ENCODE measurements at regions not wholly inside any gene's neighbourhood (a gene's known extent, or its start where the extent isn't known, plus 50 kb on each side); places are given as distances from the start of the nearest gene placed in this dataset.
A peak's percentile ranks its signal among the peaks of the same experiment; 100 is the strongest.

GRCh38 chr15:47460795-47461573 lies 256.3 kb upstream of the SEMA6D start:
- peak; percentile 23 for DNase-seq (ENCODE audit: low read depth)

DNA sequence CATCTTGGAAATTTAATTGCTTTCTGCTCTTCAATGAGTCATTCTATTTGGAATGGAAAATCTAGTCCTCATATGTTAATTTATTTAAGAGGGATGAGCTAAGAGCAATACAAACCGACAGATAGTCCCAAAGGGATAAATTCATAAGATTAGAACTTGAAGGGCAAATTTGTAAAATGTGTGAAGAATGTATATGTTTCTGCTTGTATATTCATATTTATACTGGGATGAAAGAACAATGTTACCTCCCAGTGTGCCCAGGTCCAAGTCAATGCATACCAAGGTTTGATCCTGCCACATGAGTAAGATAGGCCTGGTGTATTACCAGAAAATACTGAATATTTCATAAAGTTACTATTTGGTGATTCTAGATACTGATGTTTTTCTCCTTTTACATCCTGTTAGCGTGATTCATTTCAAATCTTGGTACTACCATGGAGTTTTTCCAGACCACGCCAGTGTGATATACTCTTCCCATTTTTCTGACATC lies 255.6 kb upstream of the SEMA6D start:
- DNase-seq (ENCODE audit: low read depth), result no peak

- DNase-seq (ENCODE audit: low read depth), result peak; percentile 18
Measured at GRCh38 chr15:47466357-47466756, 250.9 kb upstream of the SEMA6D start.

DNA sequence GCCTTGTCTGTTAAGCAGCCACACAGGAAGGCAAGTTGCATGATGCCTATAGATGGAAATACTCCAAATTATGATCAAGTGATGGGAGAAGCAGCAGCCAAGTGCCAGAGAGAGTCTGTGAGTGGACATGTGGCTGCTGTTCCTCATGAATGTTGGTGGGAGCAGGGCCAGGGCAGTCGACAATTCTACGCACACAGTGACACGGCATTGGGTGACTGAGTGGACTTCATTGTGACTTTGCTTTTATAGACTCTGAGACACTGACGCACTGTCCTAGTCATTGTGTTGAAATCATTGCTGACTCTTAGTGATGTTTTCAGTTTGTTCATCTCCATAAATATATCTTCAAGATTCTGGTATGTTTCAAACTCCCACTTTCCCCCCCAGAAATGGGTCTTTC lies 246.3 kb upstream of the SEMA6D start:
- DNase-seq (ENCODE audit: low read depth), result no peak

DNA sequence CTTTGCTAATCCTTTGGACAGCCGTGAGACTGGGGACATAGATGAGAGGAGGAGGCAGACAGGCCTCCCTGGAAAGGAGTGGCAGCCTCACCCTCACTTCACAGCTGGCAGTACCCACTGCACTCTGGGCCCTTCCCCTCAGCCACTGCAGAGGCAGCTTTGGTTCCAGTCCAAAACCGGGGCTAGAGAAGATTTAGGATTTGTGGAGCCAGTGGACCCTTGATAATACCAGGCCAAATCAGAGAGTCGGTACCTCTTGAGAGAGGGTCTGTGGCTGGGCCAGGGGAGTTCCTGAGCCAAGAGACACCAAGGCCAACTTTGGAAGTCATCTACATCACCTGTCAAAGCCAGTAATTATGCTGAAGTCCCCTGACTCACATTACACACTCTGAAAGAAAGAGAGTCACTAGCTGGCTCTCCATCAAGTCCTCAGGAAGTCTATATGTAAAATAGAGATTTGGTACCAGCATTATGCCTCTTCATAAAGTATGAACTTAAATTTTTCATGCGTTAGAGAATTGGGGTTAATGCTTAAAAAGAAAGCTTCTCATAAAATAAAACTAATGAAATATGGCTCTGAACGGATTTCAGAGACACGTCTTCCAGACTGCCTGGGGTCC lies 244.1 kb upstream of the SEMA6D start:
- DNase-seq (ENCODE audit: low read depth), result no peak

GRCh38 chr15:47473832-47474231 lies 243.5 kb upstream of the SEMA6D start:
- DNase-seq (ENCODE audit: low read depth), result no peak

DNA sequence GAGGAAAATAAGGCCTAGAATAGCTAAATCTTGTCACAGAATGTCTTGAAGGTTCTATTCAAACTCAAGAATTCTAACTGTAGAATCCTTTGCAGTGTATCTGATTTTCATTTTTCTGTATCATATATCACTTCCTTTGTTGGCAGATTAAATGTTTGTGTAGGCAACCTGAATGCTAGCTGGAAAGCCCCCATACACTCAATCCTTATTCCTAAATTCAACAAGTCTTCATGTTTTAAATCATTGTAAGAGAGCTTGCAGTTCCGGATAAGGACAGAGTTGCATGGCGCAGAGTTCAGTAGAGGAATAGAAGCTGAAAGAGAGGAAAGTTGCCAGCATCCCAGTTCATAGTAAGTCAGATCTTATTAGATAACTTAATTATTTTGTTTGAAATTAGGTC lies 242.0 kb upstream of the SEMA6D start:
- DNase-seq (ENCODE audit: low read depth), result no peak

DNA sequence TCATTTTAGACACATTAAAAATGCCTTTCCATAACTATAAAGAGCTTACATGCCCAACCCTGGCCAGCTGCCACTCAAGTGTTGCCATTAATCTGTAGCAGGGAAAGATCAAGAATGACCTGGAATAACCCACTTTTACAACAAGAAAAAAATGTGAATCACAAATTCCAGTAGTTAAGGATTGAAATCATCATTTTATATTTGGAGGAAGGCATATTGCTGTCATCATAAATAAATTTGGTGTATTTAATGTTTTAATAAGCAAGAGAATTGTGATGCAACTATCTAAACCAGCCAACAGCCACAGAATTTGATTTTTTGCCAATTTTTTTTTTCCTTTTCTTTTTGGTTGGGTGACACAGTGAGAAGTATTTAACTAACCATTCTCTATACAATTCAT lies 240.0 kb upstream of the SEMA6D start:
- DNase-seq (ENCODE audit: low read depth), result no peak

DNA sequence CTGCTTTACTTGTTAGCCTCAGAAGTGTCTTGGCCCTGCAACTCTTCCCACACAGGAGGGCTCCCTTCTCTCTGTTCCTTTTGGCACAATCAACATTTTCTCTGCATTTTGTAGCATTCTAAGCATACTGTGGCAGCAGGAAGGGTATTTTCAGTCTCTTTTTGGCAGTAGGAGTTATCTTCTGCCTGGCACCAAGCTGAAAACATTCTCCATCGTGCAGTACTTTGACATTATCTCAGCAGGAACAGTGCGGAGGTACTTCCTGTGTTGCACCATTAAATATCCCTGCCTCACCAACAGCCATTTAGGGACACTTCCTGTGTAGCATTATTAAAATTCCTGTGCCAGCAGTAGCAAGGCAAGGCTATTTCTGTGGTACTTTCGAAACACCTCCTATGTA lies 233.2 kb upstream of the SEMA6D start:
- no peak for DNase-seq (ENCODE audit: low read depth)

DNA sequence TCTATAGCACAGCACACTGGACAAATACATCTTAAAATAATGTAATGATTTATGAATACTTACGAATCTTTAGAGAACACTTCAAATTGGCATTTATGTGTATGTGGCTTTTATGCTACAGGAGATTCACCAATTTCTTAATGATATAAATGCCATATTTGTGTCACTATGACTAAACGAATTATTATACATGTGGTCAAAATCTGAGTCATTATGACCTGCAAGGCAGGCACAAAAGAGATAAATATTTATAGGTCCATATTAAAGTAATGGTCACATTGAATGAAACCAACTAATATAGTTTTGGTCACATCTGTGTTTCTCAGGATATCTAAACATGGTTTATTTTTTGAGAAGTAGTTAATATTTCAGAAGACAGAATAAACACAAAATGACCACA lies 232.3 kb upstream of the SEMA6D start:
- DNase-seq (ENCODE audit: low read depth), result no peak

GRCh38 chr15:47485419-47485818 lies 231.9 kb upstream of the SEMA6D start:
- DNase-seq (ENCODE audit: low read depth), result no peak

DNA sequence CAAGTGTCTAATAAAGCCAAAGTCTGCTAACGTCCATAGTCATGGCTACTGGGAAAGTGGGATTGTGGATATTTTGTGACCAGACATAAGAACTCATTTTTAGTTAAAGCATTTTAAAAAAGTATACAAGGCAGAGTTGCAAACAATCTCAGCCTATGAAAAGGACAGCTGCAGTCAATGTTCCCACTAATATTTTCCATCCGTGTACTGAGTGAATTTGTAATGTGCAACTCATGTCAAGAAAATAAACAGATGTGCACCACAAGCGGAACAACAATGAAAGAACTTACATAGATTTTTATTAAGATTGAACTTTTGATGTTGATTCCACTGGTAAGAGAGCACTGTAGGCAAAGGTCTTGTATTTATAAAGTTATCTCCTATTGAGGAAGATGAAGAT lies 231.3 kb upstream of the SEMA6D start:
- no peak for DNase-seq (ENCODE audit: low read depth)

DNA sequence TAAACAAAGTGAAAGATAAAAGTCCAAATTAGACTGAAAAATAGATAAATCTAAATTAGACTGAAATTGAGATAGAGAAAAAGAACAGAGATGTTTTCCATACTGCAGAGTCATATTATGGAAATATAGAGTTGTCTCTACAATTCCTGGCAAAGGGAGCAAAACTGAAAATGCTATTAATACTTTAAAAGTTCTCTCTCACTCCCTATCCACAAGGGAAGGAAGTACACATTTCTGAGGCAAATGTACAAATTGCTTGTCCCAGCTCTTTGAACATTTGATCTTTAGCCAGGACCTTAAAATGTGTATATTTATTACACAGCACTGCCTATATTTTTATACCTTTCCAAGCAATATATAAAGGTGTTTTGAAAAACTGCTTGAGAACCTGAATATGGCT lies 225.1 kb upstream of the SEMA6D start:
- DNase-seq (ENCODE audit: low read depth), result no peak

DNA sequence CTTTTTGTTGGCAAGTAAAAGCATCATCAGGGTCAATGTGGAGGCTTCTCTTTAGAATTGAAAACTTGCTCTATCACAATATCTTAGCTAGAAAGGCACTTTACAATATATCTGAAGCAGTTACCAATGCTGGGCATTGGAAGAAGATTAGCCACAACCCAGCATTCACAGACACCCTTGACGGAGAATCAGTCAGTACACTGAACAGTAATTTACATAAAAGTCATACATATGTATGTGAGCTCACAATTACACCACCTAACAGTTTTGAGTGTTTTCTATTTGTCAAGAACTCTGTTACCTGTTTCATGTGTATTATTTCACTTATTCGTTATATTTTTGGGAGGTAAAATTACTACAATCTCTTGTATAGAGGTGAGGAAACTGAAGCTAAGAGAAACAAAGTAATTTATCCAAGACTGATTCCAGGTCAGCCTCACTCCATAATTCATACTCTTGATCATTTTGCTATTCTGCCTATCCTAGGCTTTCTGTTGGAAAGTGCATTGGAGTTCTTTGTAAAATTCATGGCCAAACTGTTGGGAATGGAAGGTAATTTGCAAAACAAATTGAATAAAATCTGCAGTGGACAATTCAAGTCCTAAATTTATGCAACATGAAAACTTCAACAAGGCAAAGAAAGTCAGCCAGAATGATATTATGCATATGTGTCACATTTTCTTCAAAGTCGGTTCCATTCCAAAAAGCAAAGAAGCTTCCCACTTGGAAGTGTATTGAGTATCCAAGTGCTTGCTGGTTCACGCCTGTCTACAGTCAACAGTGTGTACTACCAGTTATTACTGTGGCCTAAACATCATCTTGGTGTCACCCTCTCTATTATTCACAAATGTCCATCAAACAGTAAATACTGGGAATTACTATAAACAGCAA lies 223.7 kb upstream of the SEMA6D start:
- no peak for DNase-seq (ENCODE audit: low read depth)

GRCh38 chr15:47496343-47497185 lies 220.7 kb upstream of the SEMA6D start:
- no peak for DNase-seq (ENCODE audit: low read depth)

- no peak for DNase-seq (ENCODE audit: low read depth)
Measured at GRCh38 chr15:47500842-47501241, 216.5 kb upstream of the SEMA6D start.

GRCh38 chr15:47502041-47502440 lies 215.3 kb upstream of the SEMA6D start:
- DNase-seq (ENCODE audit: low read depth), result no peak

DNA sequence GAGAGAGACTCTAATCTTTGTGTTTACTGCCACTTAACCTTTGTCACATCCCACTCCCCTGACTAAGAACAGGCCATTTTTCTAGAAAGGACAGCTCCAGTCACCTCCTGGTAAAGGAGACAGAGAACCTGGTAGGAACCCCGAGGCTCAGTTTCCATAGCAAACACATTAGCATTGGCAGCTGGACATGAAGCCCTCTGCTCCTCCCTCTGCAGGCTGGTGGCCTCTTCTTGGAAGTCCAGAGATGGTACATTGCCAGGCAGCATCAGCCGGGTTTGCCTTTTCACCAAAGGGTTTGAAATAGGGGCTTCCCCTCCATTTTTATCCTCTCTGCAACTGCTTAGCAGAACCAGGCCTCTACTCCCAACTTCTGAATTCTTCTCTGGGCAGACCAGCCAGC lies 213.4 kb upstream of the SEMA6D start:
- no peak for DNase-seq (ENCODE audit: low read depth)

DNA sequence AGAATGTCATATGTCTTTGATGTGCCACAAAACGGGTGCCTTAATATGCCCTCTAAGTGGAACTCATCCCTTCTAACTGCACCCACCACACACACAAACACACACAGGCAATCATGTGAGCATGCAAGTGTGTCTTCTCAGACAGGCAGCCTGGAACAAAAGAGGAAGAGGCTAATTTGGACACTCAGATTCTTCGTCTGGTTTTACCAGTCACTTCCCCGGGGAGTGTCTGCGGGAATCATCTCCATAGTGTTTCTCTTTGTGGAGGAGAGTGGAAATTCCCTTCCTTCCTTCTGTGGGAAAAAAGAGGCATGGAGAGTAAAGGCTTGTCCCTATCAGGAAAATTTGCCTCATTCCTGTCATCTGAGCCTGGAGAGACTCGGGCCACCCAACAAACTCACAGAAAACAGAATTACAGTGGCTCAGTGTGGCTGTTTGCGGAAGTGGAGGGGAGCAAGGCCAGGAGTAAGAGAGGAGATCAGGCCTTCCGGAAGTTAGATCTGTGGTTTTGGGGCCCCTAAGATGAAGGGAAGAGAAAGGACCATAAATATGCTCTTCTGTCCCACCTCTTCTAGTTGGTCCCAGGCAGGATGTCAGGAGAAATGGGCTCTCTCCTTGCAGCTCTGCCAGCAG lies 212.6 kb upstream of the SEMA6D start:
- no peak for DNase-seq (ENCODE audit: low read depth)

DNA sequence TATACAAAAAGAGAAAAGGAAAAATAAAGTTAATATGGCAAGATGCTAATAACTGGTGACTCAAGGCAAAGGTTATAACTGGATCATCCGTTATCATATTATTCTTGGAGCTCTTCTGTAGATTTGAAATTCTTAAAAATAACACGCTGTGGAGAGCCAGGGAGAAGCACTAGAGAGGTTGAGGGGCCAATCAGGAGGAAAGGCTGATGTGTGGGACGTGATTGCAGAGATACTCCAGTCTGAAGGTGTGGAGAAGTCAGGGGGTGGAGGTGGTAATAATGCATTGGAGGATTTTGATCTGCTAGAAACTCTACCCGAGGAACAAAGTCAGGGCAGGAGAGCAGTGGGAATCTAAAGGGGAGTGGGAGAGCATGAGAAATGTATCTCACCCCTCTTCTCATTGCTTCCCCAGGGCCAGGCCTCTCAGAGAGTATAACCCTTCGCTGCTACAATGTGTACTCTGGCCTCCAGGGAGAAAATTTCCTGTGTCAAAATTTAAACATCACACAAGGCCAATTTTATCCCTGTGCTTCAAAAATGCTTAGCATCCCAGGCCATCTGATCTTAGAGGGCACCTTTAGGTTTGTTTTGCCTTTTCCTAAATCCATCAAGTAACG lies 211.5 kb upstream of the SEMA6D start:
- DNase-seq (ENCODE audit: low read depth), result no peak

Measured in renal cortical epithelial cell (primary cell).